SK-N-MC (cell line): ENCODE measurements at regions not wholly inside any gene's neighbourhood (a gene's known extent, or its start where the extent isn't known, plus 50 kb on each side); places are given as distances from the start of the nearest gene placed in this dataset.

ENCODE experiments used
- EZH2 ChIP-seq: fragments of 200-600 bp; sonication (generic); IDR thresholded peaks from one replicate; pipeline ENCODE4 v1.6.1; 2017; ENCODE audit warnings: antibody characterized with exemption
- FOXP2 ChIP-seq: optimal IDR thresholded peaks from 2 replicates; pipeline ENCODE3; 2011; ENCODE audit warnings: mild to moderate bottlenecking, moderate library complexity; ENCODE audit not compliant: insufficient read depth; ENCODE audit errors: extremely low read length, control extremely low read depth
- POLR2AphosphoS5 ChIP-seq: IDR thresholded peaks from 2 replicates; pipeline ENCODE4 v1.6.1; 2012; ENCODE audit warnings: mild to moderate bottlenecking, low read depth, low read length, borderline replicate concordance

DNA sequence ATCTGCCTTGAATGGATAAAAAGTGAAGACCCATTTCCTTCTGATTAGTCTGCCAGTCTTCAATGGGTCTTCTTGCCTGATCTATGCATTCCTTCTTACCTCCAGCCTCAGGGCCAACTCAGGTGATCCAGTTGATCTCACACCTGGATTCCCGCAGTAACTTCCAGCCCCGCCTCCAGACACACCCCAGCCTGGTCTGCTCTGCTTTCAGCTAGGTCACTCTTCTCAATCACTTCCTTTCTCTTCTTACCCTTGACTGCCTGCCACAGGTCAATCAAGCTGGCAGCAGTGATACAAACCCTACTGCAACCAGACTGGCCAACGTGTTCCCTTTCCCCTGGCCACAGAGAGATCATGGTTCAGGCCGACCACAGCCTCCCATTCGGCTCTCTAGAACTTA lies 263.6 kb downstream of the ZNF516 start:
- TF ChIP-seq POLR2AphosphoS5 (no peak), EZH2 (no peak), FOXP2 (no peak)
